HUES6 (cell line): ENCODE measurements at regions not wholly inside any gene's neighbourhood (a gene's known extent, or its start where the extent isn't known, plus 50 kb on each side); places are given as distances from the start of the nearest gene placed in this dataset.

Source experiments
- H3K27ac ChIP-seq: 2 replicates; pipeline ENCODE4 v1.7.0; 2013; ENCODE audit warnings: low read depth, mild to moderate bottlenecking, low read length, inconsistent platforms
- H3K27me3 ChIP-seq: 2 replicates; pipeline ENCODE4 v1.6.1; 2013; ENCODE audit warnings: low read length; ENCODE audit not compliant: control insufficient read depth, insufficient read depth
- H3K36me3 ChIP-seq: 2 replicates; pipeline ENCODE4 v1.6.1; 2013; ENCODE audit warnings: low read length; ENCODE audit not compliant: control insufficient read depth, insufficient read depth
- H3K4me1 ChIP-seq: 2 replicates; pipeline ENCODE4 v1.6.1; 2013; ENCODE audit warnings: low read length; ENCODE audit not compliant: control insufficient read depth, insufficient read depth
- H3K4me3 ChIP-seq: 2 replicates; pipeline ENCODE4 v1.5.1; 2013; ENCODE audit warnings: low read depth, low read length
- H3K9ac ChIP-seq: one replicate; pipeline ENCODE4 v1.6.1; 2013; ENCODE audit warnings: mild to moderate bottlenecking, low read length
- H3K9me3 ChIP-seq: 2 replicates; pipeline ENCODE4 v1.6.1; 2013; ENCODE audit warnings: low read depth, low read length; ENCODE audit not compliant: control insufficient read depth, insufficient read depth

DNA sequence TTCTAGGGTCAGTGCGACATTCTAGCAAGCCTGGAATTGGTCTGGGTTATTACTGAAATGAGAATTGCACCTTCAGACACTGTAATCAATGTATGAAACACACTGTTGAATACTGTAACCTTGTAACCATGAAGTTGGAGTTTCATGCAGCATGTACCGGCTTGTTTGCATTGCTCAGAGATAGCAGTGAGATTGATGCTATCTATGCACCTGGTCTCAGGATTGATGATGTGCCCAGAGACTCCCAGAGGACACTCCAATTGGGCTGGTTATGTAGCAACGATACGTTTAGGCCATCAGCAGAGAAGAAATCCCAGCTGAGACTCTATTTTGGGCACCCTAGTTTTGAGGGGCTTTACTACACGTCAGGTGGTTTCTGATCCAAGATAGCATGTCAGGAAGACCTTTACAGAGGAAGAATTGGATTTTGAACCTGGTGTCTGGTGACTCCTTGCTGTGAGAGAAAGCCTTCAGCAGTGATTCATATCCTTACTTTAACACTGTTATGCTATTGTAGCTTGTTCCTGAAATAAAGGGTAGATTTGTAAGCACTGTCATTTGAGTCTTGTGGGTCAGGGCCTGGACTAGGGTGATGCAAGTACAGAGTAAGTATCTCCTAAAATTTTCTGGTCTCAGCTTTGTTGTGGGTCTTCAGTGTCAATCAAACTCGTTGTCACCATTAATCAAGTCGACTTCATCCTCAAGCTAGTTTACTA lies 305.1 kb upstream of the GULP1 start:
- H3K4me1 ChIP-seq, result peaks cover 53% of the 10 kb centered on the region
- H3K27ac ChIP-seq, result peak overlapping the region; percentile 58
- peak overlapping the region; percentile 12; the same call in 1 of the 2 replicates for H3K4me3 ChIP-seq
- H3K27me3 ChIP-seq, result no peaks in the 10 kb centered on the region
- no peaks in the 10 kb centered on the region for H3K36me3 ChIP-seq
- H3K9me3 ChIP-seq, result no peaks in the 10 kb centered on the region
- H3K9ac ChIP-seq, result peak overlapping the region; percentile 18

- H3K27ac ChIP-seq, result no peak overlapping the region
Measured at GRCh38 chr2:187988348-187988747, 303.3 kb upstream of the GULP1 start.

DNA sequence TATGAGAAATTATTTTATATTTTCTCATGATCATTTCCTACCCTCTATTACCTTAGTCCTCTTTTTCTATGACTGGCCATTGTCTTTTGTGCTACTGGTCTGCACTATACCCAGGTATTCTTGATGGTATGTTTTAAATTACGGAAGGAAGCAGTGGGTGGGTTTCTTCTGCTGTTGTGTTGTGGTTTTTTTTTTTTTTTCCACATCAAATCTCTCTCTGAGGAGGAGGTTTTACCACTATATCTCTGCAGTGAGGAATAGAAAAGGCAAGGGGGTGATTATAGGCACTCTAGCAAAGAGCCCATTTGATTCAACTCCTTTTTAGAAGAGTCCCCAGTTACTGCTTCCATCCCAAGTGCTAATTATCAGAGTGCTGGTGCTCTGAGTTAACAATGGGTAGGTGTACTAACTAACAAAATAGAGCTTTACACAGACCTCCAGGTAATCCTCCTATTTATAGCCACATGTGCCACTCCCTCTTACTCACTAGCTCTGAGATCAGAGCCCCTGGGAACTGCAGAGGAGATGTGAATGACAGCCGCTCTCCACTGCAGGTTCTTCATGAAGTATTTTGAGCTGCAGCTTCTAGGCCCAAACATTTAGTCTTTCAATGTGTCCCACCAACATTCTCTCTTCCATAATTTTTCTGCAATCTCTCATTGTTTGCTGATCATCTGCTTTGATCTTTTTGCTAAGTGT lies 301.6 kb upstream of the GULP1 start:
- no peaks in the 10 kb centered on the region for H3K36me3 ChIP-seq
- H3K27ac ChIP-seq, result no peak overlapping the region
- no peak overlapping the region for H3K4me3 ChIP-seq
- H3K27me3 ChIP-seq, result no peaks in the 10 kb centered on the region
- H3K4me1 ChIP-seq, result peaks cover 83% of the 10 kb centered on the region
- H3K9ac ChIP-seq, result no peak overlapping the region
- H3K9me3 ChIP-seq, result no peaks in the 10 kb centered on the region

More at GRCh38 chr2:187988348-187988747, 303.3 kb upstream of the GULP1 start:
- Histone ChIP-seq H3K4me1 (peaks cover 67% of the 10 kb centered on the region), H3K4me3 (no peak overlapping the region), H3K36me3 (no peaks in the 10 kb centered on the region), H3K27me3 (no peaks in the 10 kb centered on the region), H3K9me3 (no peaks in the 10 kb centered on the region), H3K9ac (no peak overlapping the region)

DNA sequence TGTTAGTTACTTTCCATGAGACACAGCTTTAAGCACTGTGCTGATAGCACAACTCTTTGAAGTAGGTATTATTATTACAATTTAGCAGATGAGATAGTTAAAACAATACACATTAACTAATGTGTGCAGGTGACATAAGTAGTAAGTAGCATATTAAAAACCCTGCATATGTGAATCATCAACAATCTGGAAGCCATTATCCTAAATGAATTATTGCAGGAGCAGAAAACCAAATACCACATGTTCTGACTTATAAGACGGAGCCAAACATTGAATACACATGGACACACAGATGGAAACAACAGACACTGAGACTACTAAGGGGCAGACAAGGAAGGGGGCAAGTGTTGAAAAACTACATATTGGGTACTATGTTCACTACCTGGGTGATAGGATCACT lies 300.3 kb upstream of the GULP1 start:
- Histone ChIP-seq H3K9ac (no peak overlapping the region), H3K4me3 (no peak overlapping the region), H3K27me3 (no peaks in the 10 kb centered on the region), H3K27ac (no peak overlapping the region), H3K4me1 (peaks cover 83% of the 10 kb centered on the region), H3K9me3 (no peaks in the 10 kb centered on the region), H3K36me3 (no peaks in the 10 kb centered on the region)

DNA sequence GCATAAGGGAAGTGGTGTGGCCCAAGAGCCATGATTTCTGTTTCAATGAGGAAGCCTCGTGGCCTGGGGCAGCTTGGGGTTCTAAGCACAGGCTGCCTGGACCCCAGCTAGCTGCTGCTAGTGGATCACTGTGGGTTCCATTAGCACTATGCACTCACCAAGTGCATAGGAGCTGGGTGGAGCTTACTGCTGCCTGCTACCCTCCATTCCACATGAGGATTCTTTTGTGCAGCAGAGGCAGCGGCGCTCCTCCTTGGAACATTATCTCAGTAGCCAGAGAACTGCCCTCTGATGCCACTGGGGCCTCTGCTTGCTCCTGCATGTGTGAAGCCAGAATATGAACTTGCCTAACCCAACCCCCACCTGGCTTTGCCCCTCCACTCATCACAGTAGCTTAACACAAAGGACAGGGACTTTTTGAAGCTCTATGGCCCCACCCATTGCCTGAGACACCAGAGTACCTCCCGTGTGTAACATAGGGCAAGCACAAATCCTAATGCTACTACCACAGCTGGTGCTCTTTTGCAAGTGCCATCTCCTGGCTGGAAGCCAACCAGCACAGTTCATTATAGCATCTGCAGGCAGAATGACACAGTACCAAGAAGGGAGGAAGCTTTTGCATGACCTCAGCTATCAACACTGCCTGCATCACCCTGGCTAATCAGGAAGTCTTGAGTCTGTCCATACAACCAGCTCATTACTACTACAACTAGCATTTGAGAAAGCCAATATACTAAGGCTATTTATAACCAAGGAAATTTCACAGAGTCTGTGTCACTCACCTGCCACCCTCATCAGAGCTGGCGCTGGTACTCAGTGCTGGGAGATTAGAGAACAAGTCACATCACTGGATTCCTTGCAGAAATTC lies 297.0 kb upstream of the GULP1 start:
- Histone ChIP-seq H3K4me1 (peaks cover 75% of the 10 kb centered on the region), H3K9ac (peak overlapping the region; percentile 29), H3K36me3 (no peaks in the 10 kb centered on the region), H3K27ac (peak overlapping the region; percentile 25; the same call in 1 of the 2 replicates), H3K27me3 (no peaks in the 10 kb centered on the region), H3K4me3 (peak overlapping the region; percentile 1; the same call in 1 of the 2 replicates), H3K9me3 (no peaks in the 10 kb centered on the region)

- H3K4me3 ChIP-seq, result no peak overlapping the region; the same call in 1 of the 2 replicates
- peaks cover 75% of the 10 kb centered on the region for H3K4me1 ChIP-seq
Measured at GRCh38 chr2:187995556-187995955, 296.1 kb upstream of the GULP1 start.

DNA sequence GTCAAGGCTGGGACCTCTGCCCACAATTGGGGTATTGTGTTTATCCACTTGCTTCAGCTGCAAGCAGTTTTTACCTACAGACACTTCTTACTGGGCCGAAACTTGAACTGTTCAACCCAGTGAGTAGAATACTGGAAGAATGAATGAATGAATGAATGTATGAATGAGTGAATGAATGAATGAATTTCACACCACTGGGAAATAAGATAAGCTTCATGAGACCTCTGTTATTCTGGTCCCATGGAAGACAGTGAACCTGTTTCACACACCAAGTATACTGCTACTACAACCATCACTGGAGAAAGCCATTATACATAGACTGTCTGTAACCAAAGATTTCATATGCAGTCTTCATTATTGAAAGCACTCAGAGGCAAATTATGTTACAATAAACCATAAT lies 295.0 kb upstream of the GULP1 start:
- no peak overlapping the region for H3K9ac ChIP-seq
- no peaks in the 10 kb centered on the region for H3K27me3 ChIP-seq
- no peak overlapping the region for H3K27ac ChIP-seq
- no peaks in the 10 kb centered on the region for H3K9me3 ChIP-seq
- no peaks in the 10 kb centered on the region for H3K36me3 ChIP-seq
- H3K4me3 ChIP-seq, result no peak overlapping the region
- H3K4me1 ChIP-seq, result peaks cover 71% of the 10 kb centered on the region

More at GRCh38 chr2:187995556-187995955, 296.1 kb upstream of the GULP1 start:
- H3K27me3 ChIP-seq, result no peaks in the 10 kb centered on the region
- no peaks in the 10 kb centered on the region for H3K9me3 ChIP-seq
- H3K9ac ChIP-seq, result no peak overlapping the region
- H3K36me3 ChIP-seq, result no peaks in the 10 kb centered on the region
- no peak overlapping the region for H3K27ac ChIP-seq

GRCh38 chr2:188000189-188000588 lies 291.5 kb upstream of the GULP1 start:
- Histone ChIP-seq H3K9ac (no peak overlapping the region), H3K4me1 (peaks cover 41% of the 10 kb centered on the region), H3K27ac (no peak overlapping the region), H3K4me3 (no peak overlapping the region), H3K36me3 (no peaks in the 10 kb centered on the region), H3K9me3 (no peaks in the 10 kb centered on the region), H3K27me3 (no peaks in the 10 kb centered on the region)

GRCh38 chr2:188003800-188004199 lies 287.9 kb upstream of the GULP1 start:
- no peaks in the 10 kb centered on the region for H3K9me3 ChIP-seq
- H3K9ac ChIP-seq, result no peak overlapping the region
- H3K27me3 ChIP-seq, result no peaks in the 10 kb centered on the region
- H3K4me1 ChIP-seq, result peaks cover 18% of the 10 kb centered on the region
- no peaks in the 10 kb centered on the region for H3K36me3 ChIP-seq
- H3K27ac ChIP-seq, result no peak overlapping the region
- no peak overlapping the region for H3K4me3 ChIP-seq

GRCh38 chr2:188013767-188014166 lies 277.9 kb upstream of the GULP1 start:
- H3K27ac ChIP-seq, result no peak overlapping the region
- no peaks in the 10 kb centered on the region for H3K9me3 ChIP-seq
- H3K4me3 ChIP-seq, result no peak overlapping the region

More at GRCh38 chr2:188013767-188014166, 277.9 kb upstream of the GULP1 start:
- Histone ChIP-seq H3K9ac (no peak overlapping the region), H3K27me3 (no peaks in the 10 kb centered on the region), H3K4me1 (0 out of 2 replicates have a peak, but pooled peaks cover 4% of the 10 kb centered on the region), H3K36me3 (no peaks in the 10 kb centered on the region)
